ENCODE measurements at regions not wholly inside any gene's neighbourhood (a gene's known extent, or its start where the extent isn't known, plus 50 kb on each side); places are given as distances from the start of the nearest gene placed in this dataset.

DNA sequence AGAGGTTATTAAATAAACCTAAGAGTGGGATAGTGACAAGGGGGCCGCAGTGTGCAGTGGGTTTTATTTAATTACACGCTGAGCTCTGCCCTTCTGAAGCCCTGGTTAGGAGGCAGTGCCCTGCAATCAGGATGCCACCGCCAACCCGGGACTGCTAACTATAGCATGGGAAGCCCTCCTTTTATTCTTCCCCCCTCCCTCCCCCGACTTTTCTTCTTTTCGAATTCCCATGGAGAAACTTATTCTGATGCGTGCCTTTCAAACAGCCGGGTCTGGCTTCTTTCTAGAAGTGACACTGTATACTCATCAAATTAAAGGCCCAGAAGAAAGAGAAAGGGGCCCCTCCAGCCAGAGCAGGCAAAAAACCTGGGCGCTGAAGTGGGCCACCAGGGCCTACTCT lies 91.3 kb upstream of the ANO1 start:
- TF ChIP-seq POLR2A (IDR thresholded peaks at IDR 0.05; ENCODE audit: borderline replicate concordance, extremely low read depth, insufficient read depth, insufficient read length) (no peak), SP1 (IDR thresholded peaks at IDR 0.05; ENCODE audit: low read depth) (no peak), RAD21 (IDR thresholded peaks at IDR 0.05; ENCODE audit: low read depth) (no peak), POLR2AphosphoS5 (IDR thresholded peaks at IDR 0.05; ENCODE audit: low read depth, low read length) (no peak), ELF1 (IDR thresholded peaks at IDR 0.05; ENCODE audit: borderline replicate concordance, low read depth) (no peak), FOSL1 (IDR thresholded peaks at IDR 0.05; ENCODE audit: low read depth) (no peak), YY1 (IDR thresholded peaks at IDR 0.05; ENCODE audit: extremely low read depth, insufficient replicate concordance, low read depth, low read length) (no peak), EZH2phosphoT487 (IDR thresholded peaks at IDR 0.05; ENCODE audit: borderline replicate concordance) (no peak), ZNF274 (IDR thresholded peaks at IDR 0.05; ENCODE audit: low read depth, low read length) (no peak)
- TF ChIP-seq, protein P1, sequence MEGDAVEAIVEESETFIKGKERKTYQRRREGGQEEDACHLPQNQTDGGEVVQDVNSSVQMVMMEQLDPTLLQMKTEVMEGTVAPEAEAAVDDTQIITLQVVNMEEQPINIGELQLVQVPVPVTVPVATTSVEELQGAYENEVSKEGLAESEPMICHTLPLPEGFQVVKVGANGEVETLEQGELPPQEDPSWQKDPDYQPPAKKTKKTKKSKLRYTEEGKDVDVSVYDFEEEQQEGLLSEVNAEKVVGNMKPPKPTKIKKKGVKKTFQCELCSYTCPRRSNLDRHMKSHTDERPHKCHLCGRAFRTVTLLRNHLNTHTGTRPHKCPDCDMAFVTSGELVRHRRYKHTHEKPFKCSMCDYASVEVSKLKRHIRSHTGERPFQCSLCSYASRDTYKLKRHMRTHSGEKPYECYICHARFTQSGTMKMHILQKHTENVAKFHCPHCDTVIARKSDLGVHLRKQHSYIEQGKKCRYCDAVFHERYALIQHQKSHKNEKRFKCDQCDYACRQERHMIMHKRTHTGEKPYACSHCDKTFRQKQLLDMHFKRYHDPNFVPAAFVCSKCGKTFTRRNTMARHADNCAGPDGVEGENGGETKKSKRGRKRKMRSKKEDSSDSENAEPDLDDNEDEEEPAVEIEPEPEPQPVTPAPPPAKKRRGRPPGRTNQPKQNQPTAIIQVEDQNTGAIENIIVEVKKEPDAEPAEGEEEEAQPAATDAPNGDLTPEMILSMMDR (IDR thresholded peaks at IDR 0.05 in 2 of 3, conservative IDR thresholded peaks at IDR 0.05 in 1 of 3; ENCODE audit: borderline replicate concordance in 1 of 3, insufficient read depth in 1 of 3, low read depth in 2 of 3, low read length in 2 of 3) = no peak

All from HCT116 (cell line).